Right atrium auricular region (tissue), 2 donors: ENCODE measurements at regions not wholly inside any gene's neighbourhood (a gene's known extent, or its start where the extent isn't known, plus 50 kb on each side); places are given as distances from the start of the nearest gene placed in this dataset.

ENCODE experiments used
- DNase-seq: peaks from one replicate; pipeline ENCODE4 v3.0.0-alpha.2; 2019; ENCODE audit warnings: low spot score
- H3K27ac ChIP-seq, 2 donors: fragments of 200-600 bp; sonication (generic); 1 replicate in 1 of 2; 2 replicates in 1 of 2; pipeline ENCODE4 v1.5.1; 2016 to 2019
- H3K27me3 ChIP-seq, 2 donors: fragments of 200-600 bp; sonication (generic); one replicate each; pipeline versions ENCODE4 v1.5.1 to v1.6.0; 2017 to 2019
- H3K36me3 ChIP-seq: fragments of 200-600 bp; sonication (generic); one replicate; pipeline ENCODE4 v1.5.1; 2016
- H3K4me1 ChIP-seq, 2 donors: fragments of 200-600 bp; sonication (generic); one replicate each; pipeline versions ENCODE4 v1.5.1 to v1.6.0; 2017 to 2019
- H3K4me3 ChIP-seq, 2 donors: fragments of 200-600 bp; sonication (generic); 1 replicate in 1 of 2; 2 replicates in 1 of 2; pipeline ENCODE4 v1.5.1; 2017 to 2019; ENCODE audit warnings: mild to moderate bottlenecking in 1 of 2, moderate library complexity in 1 of 2
- H3K9me3 ChIP-seq, 2 donors: fragments of 200-600 bp; sonication (generic); one replicate each; pipeline ENCODE4 v1.5.1; 2019
- CTCF ChIP-seq, 2 donors: fragments of 200-600 bp; sonication (generic); IDR thresholded peaks; one replicate each; pipeline ENCODE4 v1.5.1; 2019; ENCODE audit warnings: antibody characterized with exemption in 2 of 2

- Histone ChIP-seq H3K27me3 (no peaks in the 10 kb centered on the region), H3K36me3 (no peaks in the 10 kb centered on the region), H3K4me3 (no peak overlapping the region), H3K27ac (no peak overlapping the region), H3K9me3 (no peaks in the 10 kb centered on the region), H3K4me1 (peaks cover 4 to 68% of the 10 kb centered on the region in 2 donors)
- no peak for TF ChIP-seq CTCF (IDR thresholded peaks at IDR 0.05)
- DNase-seq = no peak
Observed at GRCh38 chr14:73780391-73780790, 66.2 kb upstream of the PNMA1 start.

- H3K27me3 ChIP-seq = no peaks in the 10 kb centered on the region
- TF ChIP-seq CTCF (IDR thresholded peaks at IDR 0.05) = no peak
- no peaks in the 10 kb centered on the region for H3K36me3 ChIP-seq
- peaks cover 0 to 66% of the 10 kb centered on the region in 2 donors for H3K4me1 ChIP-seq
- no peak overlapping the region for H3K4me3 ChIP-seq
- H3K9me3 ChIP-seq = no peaks in the 10 kb centered on the region
- H3K27ac ChIP-seq = no peak overlapping the region
- no peak for DNase-seq
Observed at GRCh38 chr14:73778736-73779135, 64.6 kb upstream of the PNMA1 start.

GRCh38 chr14:73777420-73777819 is 63.2 kb upstream of the PNMA1 start:
- no peak overlapping the region for H3K4me3 ChIP-seq
- no peaks in the 10 kb centered on the region for H3K36me3 ChIP-seq
- H3K9me3 ChIP-seq = no peaks in the 10 kb centered on the region
- DNase-seq = no peak
- no peak overlapping the region for H3K27ac ChIP-seq
- H3K4me1 ChIP-seq = peaks cover 0 to 66% of the 10 kb centered on the region in 2 donors
- H3K27me3 ChIP-seq = no peaks in the 10 kb centered on the region
- no peak for TF ChIP-seq CTCF (IDR thresholded peaks at IDR 0.05)

- DNase-seq = no peak
- no peak overlapping the region for H3K4me3 ChIP-seq
- peak overlapping the region in 1 of 2 donors; percentile 37 for H3K27ac ChIP-seq
- H3K4me1 ChIP-seq = peaks cover 0 to 70% of the 10 kb centered on the region in 2 donors
- H3K9me3 ChIP-seq = no peaks in the 10 kb centered on the region
- no peak for TF ChIP-seq CTCF (IDR thresholded peaks at IDR 0.05)
- H3K36me3 ChIP-seq = no peaks in the 10 kb centered on the region
- H3K27me3 ChIP-seq = no peaks in the 10 kb centered on the region
Observed at GRCh38 chr14:73776194-73776537, 62.0 kb upstream of the PNMA1 start.

GRCh38 chr14:73775339-73776193 is 61.4 kb upstream of the PNMA1 start:
- no peaks in the 10 kb centered on the region for H3K27me3 ChIP-seq
- no peak overlapping the region for H3K4me3 ChIP-seq
- DNase-seq = no peak
- no peaks in the 10 kb centered on the region for H3K36me3 ChIP-seq
- H3K4me1 ChIP-seq = peaks cover 0 to 76% of the 10 kb centered on the region in 2 donors
- H3K9me3 ChIP-seq = no peaks in the 10 kb centered on the region
- peak overlapping the region; percentile 37 for H3K27ac ChIP-seq
- no peak for TF ChIP-seq CTCF (IDR thresholded peaks at IDR 0.05)

- peaks cover 0 to 82% of the 10 kb centered on the region in 2 donors for H3K4me1 ChIP-seq
- peak overlapping the region; percentile 37 for H3K27ac ChIP-seq
- no peaks in the 10 kb centered on the region for H3K9me3 ChIP-seq
- DNase-seq = no peak
- H3K4me3 ChIP-seq = no peak overlapping the region
- H3K27me3 ChIP-seq = no peaks in the 10 kb centered on the region
- TF ChIP-seq CTCF (IDR thresholded peaks at IDR 0.05) = no peak
- H3K36me3 ChIP-seq = no peaks in the 10 kb centered on the region
Observed at GRCh38 chr14:73774671-73775070, 60.5 kb upstream of the PNMA1 start.
